SU-DHL-6 (cell line): ENCODE measurements at regions not wholly inside any gene's neighbourhood (a gene's known extent, or its start where the extent isn't known, plus 50 kb on each side); places are given as distances from the start of the nearest gene placed in this dataset.

ENCODE experiments used
- H2AFZ ChIP-seq: fragments of 200-600 bp; sonication (generic); 2 replicates; pipeline ENCODE4 v1.6.1; 2014; ENCODE audit warnings: low read depth, mild to moderate bottlenecking, moderate library complexity, mixed read lengths, antibody characterized with exemption, low read length; ENCODE audit not compliant: severe bottlenecking
- H3F3A ChIP-seq: fragments of 200-600 bp; shearing (Covaris generic); 2 replicates; pipeline ENCODE4 v1.6.0; 2016; ENCODE audit warnings: antibody characterized with exemption, mild to moderate bottlenecking; ENCODE audit not compliant: insufficient read depth
- H3K27ac ChIP-seq: fragments of 200-600 bp; sonication (generic); 2 replicates; pipeline ENCODE4 v1.5.1; 2016; ENCODE audit warnings: low read depth, mild to moderate bottlenecking, low read length, moderate library complexity, mixed read lengths
- H3K27me3 ChIP-seq: fragments of 200-600 bp; sonication (generic), shearing (Covaris generic); 2 replicates; pipeline ENCODE4 v1.6.0; 2014; ENCODE audit warnings: mild to moderate bottlenecking, low read length
- H3K36me3 ChIP-seq: fragments of 200-600 bp; sonication (generic); 2 replicates; pipeline ENCODE4 v1.6.1; 2014; ENCODE audit warnings: mild to moderate bottlenecking, low read length, mixed read lengths
- H3K4me2 ChIP-seq: fragments of 300-600, 200-600 bp; shearing (Covaris generic), sonication (generic); 2 replicates; pipeline ENCODE4 v1.6.0; 2014; ENCODE audit warnings: low read length, low read depth, mild to moderate bottlenecking; ENCODE audit not compliant: poor library complexity, severe bottlenecking
- H3K4me3 ChIP-seq: fragments of 200-600 bp; sonication (generic); 2 replicates; pipeline ENCODE4 v1.5.1; 2014; ENCODE audit warnings: antibody characterized with exemption, low read length, mild to moderate bottlenecking, mixed read lengths; ENCODE audit not compliant: insufficient read depth, poor library complexity, severe bottlenecking
- H3K79me2 ChIP-seq: fragments of 200-600 bp; sonication (generic); 2 replicates; pipeline ENCODE4 v1.6.1; 2014; ENCODE audit warnings: mild to moderate bottlenecking, low read length, moderate library complexity; ENCODE audit not compliant: insufficient read depth
- H3K9ac ChIP-seq: fragments of 200-600 bp; sonication (generic); 2 replicates; pipeline ENCODE4 v1.7.0; 2014; ENCODE audit warnings: mild to moderate bottlenecking, low read length
- H3K9me2 ChIP-seq: fragments of 200-600 bp; sonication (generic); replicated peaks from 2 replicates; pipeline ENCODE4 v1.6.1; 2014; ENCODE audit warnings: low read length; ENCODE audit not compliant: insufficient read depth
- H3K9me3 ChIP-seq: fragments of 200-600 bp; sonication (generic); 2 replicates; pipeline ENCODE4 v1.6.1; 2014; ENCODE audit warnings: low read length, mixed read lengths; ENCODE audit not compliant: insufficient read depth
- H4K20me1 ChIP-seq: fragments of 200-600 bp; sonication (generic); 2 replicates; pipeline ENCODE4 v1.6.1; 2014; ENCODE audit warnings: low read depth, mild to moderate bottlenecking, antibody characterized with exemption, low read length, moderate library complexity, mixed read lengths
- EZH2phosphoT487 ChIP-seq: fragments of 200-600 bp; sonication (generic), shearing (Covaris generic); conservative IDR thresholded peaks from 2 replicates; pipeline ENCODE4 v1.6.1; 2018; ENCODE audit warnings: mild to moderate bottlenecking, antibody characterized with exemption, low read length, moderate library complexity, mixed read lengths
- TF ChIP-seq, protein P1 (sequence below): fragments of 200-600 bp; sonication (generic); IDR thresholded peaks from one replicate; pipeline ENCODE4 v1.5.1; 2017; ENCODE audit warnings: antibody characterized with exemption, mild to moderate bottlenecking, low read length, moderate library complexity; ENCODE audit not compliant: insufficient read depth, poor library complexity, severe bottlenecking

GRCh38 chr6:4581468-4582385 is 194.5 kb upstream of the CDYL start:
- Histone ChIP-seq H4K20me1 (no peaks in the 10 kb centered on the region), H3K4me3 (no peak overlapping the region), H3K27ac (no peak overlapping the region), H3K9me3 (no peaks in the 10 kb centered on the region), H3K9ac (no peak overlapping the region), H2AFZ (no peak overlapping the region), H3F3A (no peaks in the 10 kb centered on the region), H3K27me3 (0 out of 2 replicates have a peak, but pooled peaks cover 3% of the 10 kb centered on the region), H3K36me3 (no peaks in the 10 kb centered on the region), H3K9me2 (no peaks in the 10 kb centered on the region), H3K4me2 (no peak overlapping the region), H3K79me2 (no peaks in the 10 kb centered on the region)
- TF ChIP-seq, protein P1, sequence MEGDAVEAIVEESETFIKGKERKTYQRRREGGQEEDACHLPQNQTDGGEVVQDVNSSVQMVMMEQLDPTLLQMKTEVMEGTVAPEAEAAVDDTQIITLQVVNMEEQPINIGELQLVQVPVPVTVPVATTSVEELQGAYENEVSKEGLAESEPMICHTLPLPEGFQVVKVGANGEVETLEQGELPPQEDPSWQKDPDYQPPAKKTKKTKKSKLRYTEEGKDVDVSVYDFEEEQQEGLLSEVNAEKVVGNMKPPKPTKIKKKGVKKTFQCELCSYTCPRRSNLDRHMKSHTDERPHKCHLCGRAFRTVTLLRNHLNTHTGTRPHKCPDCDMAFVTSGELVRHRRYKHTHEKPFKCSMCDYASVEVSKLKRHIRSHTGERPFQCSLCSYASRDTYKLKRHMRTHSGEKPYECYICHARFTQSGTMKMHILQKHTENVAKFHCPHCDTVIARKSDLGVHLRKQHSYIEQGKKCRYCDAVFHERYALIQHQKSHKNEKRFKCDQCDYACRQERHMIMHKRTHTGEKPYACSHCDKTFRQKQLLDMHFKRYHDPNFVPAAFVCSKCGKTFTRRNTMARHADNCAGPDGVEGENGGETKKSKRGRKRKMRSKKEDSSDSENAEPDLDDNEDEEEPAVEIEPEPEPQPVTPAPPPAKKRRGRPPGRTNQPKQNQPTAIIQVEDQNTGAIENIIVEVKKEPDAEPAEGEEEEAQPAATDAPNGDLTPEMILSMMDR: no peak
- TF ChIP-seq EZH2phosphoT487: no peak

GRCh38 chr6:4580361-4580760 is 195.8 kb upstream of the CDYL start:
- no peak overlapping the region for H3K9ac ChIP-seq
- no peaks in the 10 kb centered on the region for H4K20me1 ChIP-seq
- H3K9me2 ChIP-seq: no peaks in the 10 kb centered on the region
- H3K27me3 ChIP-seq: 0 out of 2 replicates have a peak, but pooled peaks cover 3% of the 10 kb centered on the region
- H3K79me2 ChIP-seq: no peaks in the 10 kb centered on the region
- H3K27ac ChIP-seq: no peak overlapping the region
- H3F3A ChIP-seq: no peaks in the 10 kb centered on the region
- TF ChIP-seq EZH2phosphoT487: no peak
- TF ChIP-seq, protein P1: no peak
- no peaks in the 10 kb centered on the region for H3K36me3 ChIP-seq
- H2AFZ ChIP-seq: no peak overlapping the region
- H3K4me2 ChIP-seq: no peak overlapping the region
- H3K9me3 ChIP-seq: no peaks in the 10 kb centered on the region
- H3K4me3 ChIP-seq: no peak overlapping the region

GRCh38 chr6:4577406-4577805 is 198.8 kb upstream of the CDYL start:
- no peaks in the 10 kb centered on the region for H3K36me3 ChIP-seq
- no peaks in the 10 kb centered on the region for H3K27me3 ChIP-seq
- H3K9me2 ChIP-seq: no peaks in the 10 kb centered on the region
- H2AFZ ChIP-seq: no peak overlapping the region
- no peak overlapping the region for H3K27ac ChIP-seq
- no peaks in the 10 kb centered on the region for H4K20me1 ChIP-seq
- H3K4me3 ChIP-seq: no peak overlapping the region
- no peaks in the 10 kb centered on the region for H3K79me2 ChIP-seq
- no peak overlapping the region for H3K4me2 ChIP-seq
- TF ChIP-seq EZH2phosphoT487: no peak
- TF ChIP-seq, protein P1: no peak
- no peaks in the 10 kb centered on the region for H3K9me3 ChIP-seq
- H3K9ac ChIP-seq: no peak overlapping the region
- H3F3A ChIP-seq: no peaks in the 10 kb centered on the region
